ENCODE measurements at regions not wholly inside any gene's neighbourhood (a gene's known extent, or its start where the extent isn't known, plus 50 kb on each side); places are given as distances from the start of the nearest gene placed in this dataset.
"Not testable (repeated sequence)": the region's sequence is repeated elsewhere in the genome, so short reads cannot be mapped to it uniquely, and the experiment has no call there.

GRCh38 chr4:118505491-118505890 lies 152.7 kb upstream of the PRSS12 start:
- not testable (repeated sequence) for DNase-seq

- DNase-seq: not testable (repeated sequence)
Observed at GRCh38 chr4:118512870-118513269, 160.1 kb upstream of the PRSS12 start.

DNA sequence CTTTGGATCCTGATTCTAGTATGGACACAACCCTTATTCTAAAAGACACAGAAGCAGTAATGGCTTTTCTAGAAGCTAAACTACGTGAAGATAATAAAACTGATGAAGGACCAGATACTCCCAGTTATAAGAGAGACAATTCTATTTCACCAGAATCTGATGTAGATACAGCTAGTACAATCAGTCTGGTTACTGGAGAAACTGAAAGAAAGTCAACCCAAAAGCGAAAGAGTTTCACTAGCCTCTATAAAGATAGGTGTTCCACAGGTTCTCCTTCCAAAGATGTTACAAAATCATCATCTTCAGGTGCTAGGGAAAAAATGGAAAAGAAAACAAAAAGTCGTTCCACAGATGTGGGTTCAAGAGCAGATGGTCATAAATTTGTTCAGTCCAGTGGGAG lies 161.5 kb upstream of the PRSS12 start:
- not testable (repeated sequence) for DNase-seq

DNA sequence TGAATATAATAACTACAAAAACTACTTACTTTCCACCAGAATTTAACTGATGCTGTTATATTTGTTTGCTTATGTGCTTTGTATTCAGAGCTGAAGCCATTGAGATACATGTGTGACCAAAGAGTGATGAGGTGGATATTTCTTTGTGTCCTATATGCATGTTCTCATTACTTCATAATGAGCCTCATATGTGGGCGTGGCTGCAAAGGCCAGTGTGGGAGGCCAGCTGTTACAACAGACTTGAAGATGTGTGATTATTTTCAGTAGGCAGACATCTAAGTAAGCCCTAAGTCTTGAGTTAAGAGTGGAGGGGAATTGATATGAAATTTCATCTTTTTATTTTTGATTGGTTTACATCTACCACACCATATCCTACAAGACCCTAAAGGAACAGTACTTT lies 163.3 kb upstream of the PRSS12 start:
- not testable (repeated sequence) for DNase-seq

DNA sequence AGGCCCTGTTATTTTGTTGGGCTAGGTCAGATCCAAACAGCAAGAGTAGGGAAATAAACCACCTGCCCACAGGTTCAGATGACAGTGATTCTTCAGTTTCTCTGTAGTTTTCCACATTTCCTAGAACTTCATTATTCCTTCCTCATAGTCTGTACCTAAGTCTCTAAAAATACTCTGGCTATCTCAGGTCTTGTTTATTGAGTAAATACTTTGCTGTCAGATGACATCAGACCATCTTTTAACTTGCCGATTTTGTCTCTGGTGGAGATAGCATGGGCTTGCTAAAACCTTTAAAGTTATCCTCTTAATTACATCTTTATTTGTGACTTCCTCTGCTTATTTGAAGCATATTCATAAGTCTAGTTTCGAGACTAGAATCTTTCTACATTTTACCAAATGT lies 155.1 kb upstream of the METTL14 start:
- not testable (repeated sequence) for DNase-seq

- DNase-seq: not testable (repeated sequence)
Observed at GRCh38 chr4:118531947-118532346, 153.2 kb upstream of the METTL14 start.

GRCh38 chr4:118535788-118536187 lies 149.4 kb upstream of the METTL14 start:
- not testable (repeated sequence) for DNase-seq

DNA sequence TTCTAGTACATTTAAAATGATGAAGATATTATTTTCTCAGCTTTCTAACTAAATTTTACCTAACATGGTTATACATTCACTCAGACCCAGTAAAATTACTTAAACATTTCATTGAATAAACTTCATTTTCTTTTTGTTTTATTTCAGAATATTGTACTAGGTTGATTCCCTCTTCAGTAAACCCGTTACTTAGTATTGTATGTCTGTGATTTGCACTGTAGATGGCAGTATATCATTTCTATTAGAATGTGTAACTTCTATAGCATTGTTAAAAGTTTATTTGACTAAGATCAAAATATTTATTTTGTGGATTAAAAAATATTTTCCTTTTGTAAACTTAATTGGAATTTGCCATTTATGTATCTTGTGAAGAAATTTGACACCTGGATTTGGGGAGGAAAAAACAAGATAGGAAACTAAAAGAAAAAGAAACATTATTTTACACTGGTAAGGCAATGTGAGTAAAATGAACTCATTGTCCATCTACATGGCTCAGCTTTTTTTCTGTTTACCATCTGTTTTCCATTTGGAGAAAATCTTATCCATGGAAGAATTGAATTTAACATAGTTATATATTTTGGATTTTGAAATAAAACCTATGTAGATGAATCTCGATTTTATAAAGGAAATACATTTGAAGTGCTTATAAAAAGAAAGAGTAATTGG lies 145.6 kb upstream of the METTL14 start:
- peak in 1 of 2 experiments; percentile 7 for DNase-seq

DNA sequence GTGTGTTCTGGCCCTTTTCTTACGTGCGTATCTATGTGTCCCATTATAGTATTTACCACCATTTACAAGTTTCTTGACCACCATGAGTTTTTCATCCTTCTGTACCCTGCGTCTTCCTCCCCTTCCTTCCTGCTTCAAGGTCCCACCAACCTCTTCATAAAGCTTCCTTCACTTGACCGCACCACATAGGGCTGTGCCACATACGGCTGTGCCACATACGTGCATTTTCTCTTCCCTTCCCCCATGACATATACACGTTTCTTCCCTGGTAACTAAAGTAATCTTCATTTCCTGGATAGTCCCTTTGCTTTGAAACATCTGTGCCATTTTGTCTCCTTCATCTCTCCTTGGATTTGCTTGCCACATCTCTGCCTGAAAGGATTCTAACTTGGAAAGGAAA lies 128.6 kb upstream of the METTL14 start:
- not testable (repeated sequence) for DNase-seq

DNA sequence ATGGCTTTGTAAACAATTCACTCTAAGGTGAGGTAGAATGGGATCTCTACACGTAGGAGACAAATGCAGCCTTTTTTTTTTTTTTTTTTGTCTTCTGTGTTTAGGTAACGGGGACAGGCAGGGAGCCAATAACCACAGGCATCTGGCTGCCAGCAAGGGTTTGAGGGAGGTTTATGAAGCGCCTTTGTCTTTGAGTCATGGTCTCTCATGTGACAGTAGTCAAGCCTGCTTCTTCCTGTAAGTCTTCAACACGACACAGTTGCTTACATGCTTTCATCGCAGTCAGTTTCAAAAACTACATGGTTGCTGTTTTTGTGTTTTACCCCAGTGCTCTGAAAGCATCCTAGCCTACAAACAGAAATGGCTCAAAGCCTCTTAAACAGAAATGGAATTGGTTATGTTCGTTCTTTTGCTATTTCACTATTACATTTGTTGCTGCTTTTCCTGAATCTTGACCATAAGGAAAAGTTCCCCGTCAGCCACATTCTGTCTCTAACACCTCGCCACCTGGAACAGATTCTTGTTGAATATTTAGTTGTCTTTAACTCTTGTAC lies 127.8 kb upstream of the METTL14 start:
- no peak for DNase-seq

GRCh38 chr4:118558188-118558587 lies 127.0 kb upstream of the METTL14 start:
- DNase-seq: not testable (repeated sequence)

- DNase-seq: not testable (repeated sequence)
Observed at GRCh38 chr4:118561559-118561958, 123.6 kb upstream of the METTL14 start.

GRCh38 chr4:118566003-118566513 lies 119.1 kb upstream of the METTL14 start:
- DNase-seq: peak; percentile 15 to 46

- not testable (repeated sequence) for DNase-seq
Observed at GRCh38 chr4:118572991-118573390, 112.2 kb upstream of the METTL14 start.

DNA sequence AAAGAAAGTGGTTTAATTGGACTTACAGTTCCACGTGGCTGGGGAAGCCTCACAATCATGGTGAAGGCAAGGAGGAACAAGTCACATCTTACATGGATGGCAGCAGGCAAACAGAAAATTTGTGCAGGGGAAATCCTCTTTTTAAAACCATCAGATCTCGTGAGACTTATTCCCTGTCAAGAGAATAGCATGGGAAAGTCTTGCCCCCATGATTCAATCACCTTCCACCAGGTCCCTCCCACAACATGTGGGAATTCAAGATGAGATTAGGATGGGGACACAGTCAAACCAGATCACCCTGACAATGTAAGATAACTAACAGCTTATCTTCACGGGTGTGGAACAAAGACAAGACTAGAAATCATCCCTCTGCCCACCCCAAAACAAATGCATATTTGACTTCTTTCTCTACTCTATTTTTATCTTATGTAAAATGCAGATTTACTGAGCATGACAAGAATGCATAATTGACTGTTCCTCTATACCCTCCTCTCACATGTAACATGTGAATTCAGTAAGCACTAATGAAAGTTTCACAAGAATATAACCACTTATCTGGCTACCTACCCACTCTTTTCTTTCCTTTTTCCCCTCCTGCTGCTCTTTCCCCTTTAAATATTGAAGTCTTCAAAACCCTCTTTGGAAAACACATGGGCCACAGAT lies 110.8 kb upstream of the METTL14 start:
- not testable (repeated sequence) for DNase-seq

DNA sequence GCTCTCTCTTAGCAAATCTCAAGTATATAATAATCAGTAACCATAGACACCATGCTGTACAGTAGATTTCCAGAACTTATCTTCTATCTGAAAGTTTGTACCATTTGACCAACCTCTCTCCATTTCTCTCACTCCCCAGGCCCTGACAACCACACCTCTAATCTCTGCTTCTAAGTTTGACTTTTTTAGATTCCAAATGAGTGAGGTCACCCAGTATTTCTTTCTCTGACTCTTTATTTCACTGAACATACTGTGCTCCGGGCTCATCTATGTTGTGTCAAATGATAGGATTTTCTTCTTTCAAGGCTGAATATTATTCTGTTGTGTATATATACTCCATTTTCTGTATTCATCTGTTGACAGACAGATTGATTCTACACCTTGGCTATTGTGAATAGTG lies 110.1 kb upstream of the METTL14 start:
- not testable (repeated sequence) for DNase-seq

- DNase-seq: not testable (repeated sequence)
Observed at GRCh38 chr4:118575726-118576125, 109.5 kb upstream of the METTL14 start.

- DNase-seq: not testable (repeated sequence)
Observed at GRCh38 chr4:118576709-118577219, 108.4 kb upstream of the METTL14 start.

DNA sequence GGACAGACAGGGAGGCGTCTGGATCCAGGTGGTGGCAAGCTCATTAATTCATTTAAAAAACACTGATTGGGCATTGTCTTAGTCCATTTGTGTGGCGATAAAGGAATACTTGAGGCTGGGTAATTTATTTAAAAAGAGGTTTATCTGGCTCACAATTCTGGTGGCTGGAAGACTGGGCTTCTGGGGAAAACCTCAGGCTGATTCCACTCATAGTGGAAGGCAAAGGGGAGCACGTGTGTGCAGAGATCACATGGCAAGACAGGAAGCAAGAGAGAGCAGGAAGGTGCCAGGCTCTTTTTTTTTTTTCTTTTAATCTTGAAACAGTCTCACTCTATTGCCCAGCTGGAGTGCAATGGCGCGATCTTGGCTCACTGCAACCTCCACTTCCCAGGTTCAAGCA lies 100.2 kb upstream of the METTL14 start:
- no peak for DNase-seq

- peak in 1 of 2 experiments; percentile 26 for DNase-seq
Observed at GRCh38 chr4:118586357-118586790, 98.8 kb upstream of the METTL14 start.

GRCh38 chr4:118587116-118587831 lies 97.9 kb upstream of the METTL14 start:
- no peak for DNase-seq

DNA sequence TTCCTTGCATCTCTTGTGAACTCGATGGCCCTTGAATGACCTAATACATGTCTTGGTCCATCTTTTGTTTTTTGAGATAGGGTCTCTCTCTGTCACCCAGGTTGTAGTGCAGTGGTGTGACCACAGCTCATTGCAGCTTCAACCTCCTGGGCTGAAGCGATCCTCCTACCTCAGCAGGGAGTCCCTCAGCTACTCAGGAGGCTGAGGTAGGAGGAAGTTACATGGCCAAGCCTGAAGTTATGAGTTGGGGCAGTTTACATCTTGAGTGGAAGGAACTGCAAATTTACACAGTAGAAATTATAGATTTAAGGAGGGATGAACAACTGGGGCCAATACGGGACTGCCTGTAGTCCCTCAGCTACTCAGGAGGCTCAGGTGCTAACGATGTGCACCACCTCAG lies 97.2 kb upstream of the METTL14 start:
- no peak for DNase-seq

GRCh38 chr4:118589471-118590055 lies 95.6 kb upstream of the METTL14 start:
- no peak for DNase-seq
